ENCODE measurements at regions not wholly inside any gene's neighbourhood (a gene's known extent, or its start where the extent isn't known, plus 50 kb on each side); places are given as distances from the start of the nearest gene placed in this dataset.
A peak's percentile ranks its signal among the peaks of the same experiment; 100 is the strongest.

DNA sequence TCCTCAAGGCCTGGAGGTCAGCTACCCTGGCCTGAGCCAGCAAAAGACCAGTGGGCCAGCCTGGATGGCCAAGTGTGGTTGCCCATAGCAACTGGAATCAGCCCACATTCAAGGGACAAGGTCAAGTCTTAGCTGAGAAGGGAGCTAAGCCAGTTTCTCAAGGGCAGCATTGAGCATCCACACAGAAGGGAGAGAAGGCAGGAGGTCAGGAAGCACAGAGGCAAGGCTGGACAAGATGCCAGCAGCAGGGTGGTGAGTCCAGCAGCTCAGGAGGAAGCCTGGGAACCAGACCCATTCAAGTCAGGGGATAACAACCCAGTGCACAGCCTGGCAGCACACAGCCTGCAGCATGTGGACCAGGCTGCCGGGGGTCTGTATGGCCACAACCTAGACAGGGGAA lies 54.0 kb upstream of the ZMIZ1 start:
- Mint-ChIP-seq H3K4me1 (ENCODE audit: low read depth, unreplicated experiment) (peaks cover 16% of the 10 kb centered on the region), H3K4me3 (ENCODE audit: unreplicated experiment) (no peak overlapping the region), H3K27me3 (ENCODE audit: unreplicated experiment) (no peaks in the 10 kb centered on the region), H3K36me3 (ENCODE audit: unreplicated experiment) (no peaks in the 10 kb centered on the region), H3K9me3 (ENCODE audit: unreplicated experiment) (peaks cover 4% of the 10 kb centered on the region), H3K27ac (ENCODE audit: unreplicated experiment) (no peak overlapping the region)
- TF ChIP-seq, protein P1, sequence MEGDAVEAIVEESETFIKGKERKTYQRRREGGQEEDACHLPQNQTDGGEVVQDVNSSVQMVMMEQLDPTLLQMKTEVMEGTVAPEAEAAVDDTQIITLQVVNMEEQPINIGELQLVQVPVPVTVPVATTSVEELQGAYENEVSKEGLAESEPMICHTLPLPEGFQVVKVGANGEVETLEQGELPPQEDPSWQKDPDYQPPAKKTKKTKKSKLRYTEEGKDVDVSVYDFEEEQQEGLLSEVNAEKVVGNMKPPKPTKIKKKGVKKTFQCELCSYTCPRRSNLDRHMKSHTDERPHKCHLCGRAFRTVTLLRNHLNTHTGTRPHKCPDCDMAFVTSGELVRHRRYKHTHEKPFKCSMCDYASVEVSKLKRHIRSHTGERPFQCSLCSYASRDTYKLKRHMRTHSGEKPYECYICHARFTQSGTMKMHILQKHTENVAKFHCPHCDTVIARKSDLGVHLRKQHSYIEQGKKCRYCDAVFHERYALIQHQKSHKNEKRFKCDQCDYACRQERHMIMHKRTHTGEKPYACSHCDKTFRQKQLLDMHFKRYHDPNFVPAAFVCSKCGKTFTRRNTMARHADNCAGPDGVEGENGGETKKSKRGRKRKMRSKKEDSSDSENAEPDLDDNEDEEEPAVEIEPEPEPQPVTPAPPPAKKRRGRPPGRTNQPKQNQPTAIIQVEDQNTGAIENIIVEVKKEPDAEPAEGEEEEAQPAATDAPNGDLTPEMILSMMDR (IDR thresholded peaks at IDR 0.05; ENCODE audit: partially characterized antibody, unreplicated experiment), result no peak
- DNase-seq, result no peak

DNA sequence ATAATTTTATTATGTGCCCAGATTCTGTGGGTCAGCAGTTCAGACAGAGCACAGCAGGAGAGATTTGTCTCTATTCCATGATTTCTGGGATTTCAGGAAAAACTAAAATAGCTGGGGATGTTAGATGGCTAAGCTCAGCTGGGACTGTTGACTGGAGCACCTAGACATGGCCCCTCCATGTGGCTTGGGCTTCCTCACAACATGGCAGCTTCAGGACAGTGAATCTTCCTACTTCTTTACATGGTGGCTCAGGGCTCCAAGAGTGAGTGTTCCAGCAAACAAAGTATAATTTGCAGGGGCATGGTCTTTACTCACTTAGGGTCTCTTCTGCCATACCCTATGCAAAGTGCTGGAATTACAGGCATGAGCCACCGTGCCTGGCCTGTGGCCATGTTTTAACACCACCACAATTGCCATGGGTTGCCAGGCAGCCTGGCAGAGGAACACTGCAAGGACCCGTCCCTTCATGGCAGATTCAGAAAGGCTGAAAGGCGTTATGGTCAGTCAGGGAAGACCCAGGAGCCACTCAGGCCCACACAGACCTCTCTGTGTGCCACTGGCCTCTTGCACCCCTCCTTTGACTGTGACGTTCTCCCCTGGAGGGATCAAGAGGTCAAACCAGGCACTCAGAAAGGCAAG lies 50.8 kb upstream of the ZMIZ1 start:
- TF ChIP-seq, protein P1 (IDR thresholded peaks at IDR 0.05; ENCODE audit: partially characterized antibody, unreplicated experiment), result no peak
- Mint-ChIP-seq H3K27ac (ENCODE audit: unreplicated experiment) (no peak overlapping the region), H3K4me1 (ENCODE audit: low read depth, unreplicated experiment) (peaks cover 14% of the 10 kb centered on the region), H3K36me3 (ENCODE audit: unreplicated experiment) (no peaks in the 10 kb centered on the region), H3K9me3 (ENCODE audit: unreplicated experiment) (peaks cover 1% of the 10 kb centered on the region), H3K27me3 (ENCODE audit: unreplicated experiment) (no peaks in the 10 kb centered on the region), H3K4me3 (ENCODE audit: unreplicated experiment) (no peak overlapping the region)
- no peak for DNase-seq

DNA sequence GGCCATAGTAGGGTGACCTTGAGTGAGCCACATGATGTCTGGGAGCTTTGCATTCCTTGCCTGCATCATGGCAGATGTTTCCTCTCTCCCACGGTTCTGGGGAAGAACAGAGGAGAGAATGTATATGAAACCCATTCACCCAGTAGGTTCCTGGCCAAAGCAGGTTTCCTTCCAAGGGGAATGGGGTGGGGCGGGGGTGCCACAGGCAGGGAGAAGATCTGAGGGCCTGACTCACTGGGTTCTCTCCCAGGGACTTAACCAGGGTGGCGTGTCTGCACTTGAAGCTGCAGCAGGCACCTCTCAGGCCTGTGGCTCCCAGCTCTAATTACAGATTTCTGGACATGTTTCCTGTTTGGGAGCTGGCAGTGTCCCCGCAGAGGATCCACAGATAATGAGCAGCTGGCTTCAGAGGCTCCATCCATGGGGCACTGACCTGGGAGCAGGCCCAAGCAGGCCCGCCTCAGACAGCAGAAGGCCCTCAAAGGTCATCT lies 50.2 kb upstream of the ZMIZ1 start:
- H3K4me3 Mint-ChIP-seq (ENCODE audit: unreplicated experiment), result no peak overlapping the region
- peaks cover 1% of the 10 kb centered on the region for H3K9me3 Mint-ChIP-seq (ENCODE audit: unreplicated experiment)
- DNase-seq, result no peak
- H3K27ac Mint-ChIP-seq (ENCODE audit: unreplicated experiment), result peak overlapping the region; percentile 31
- H3K4me1 Mint-ChIP-seq (ENCODE audit: low read depth, unreplicated experiment), result peaks cover 10% of the 10 kb centered on the region
- TF ChIP-seq, protein P1 (IDR thresholded peaks at IDR 0.05; ENCODE audit: partially characterized antibody, unreplicated experiment), result no peak
- no peaks in the 10 kb centered on the region for H3K36me3 Mint-ChIP-seq (ENCODE audit: unreplicated experiment)
- H3K27me3 Mint-ChIP-seq (ENCODE audit: unreplicated experiment), result peaks cover under 1% of the 10 kb centered on the region
